Mammary epithelial cell (primary cell): ENCODE measurements at regions not wholly inside any gene's neighbourhood (a gene's known extent, or its start where the extent isn't known, plus 50 kb on each side); places are given as distances from the start of the nearest gene placed in this dataset.

Experiments used
- CTCF ChIP-seq, 2 donors: IDR thresholded peaks in 1 of 2; conservative IDR thresholded peaks in 1 of 2; 2 replicates each; pipeline ENCODE4 v1.5.1; 2011 to 2012; ENCODE audit warnings: inconsistent platforms in 2 of 2, low read length in 2 of 2, mild to moderate bottlenecking in 2 of 2, control low read depth in 1 of 2, low read depth in 1 of 2; ENCODE audit not compliant: insufficient read depth in 1 of 2; ENCODE audit errors: extremely low read depth in 1 of 2
- EZH2 ChIP-seq: IDR thresholded peaks from 2 replicates; pipeline ENCODE4 v1.6.1; 2012; ENCODE audit warnings: low read length, inconsistent platforms, borderline replicate concordance

DNA sequence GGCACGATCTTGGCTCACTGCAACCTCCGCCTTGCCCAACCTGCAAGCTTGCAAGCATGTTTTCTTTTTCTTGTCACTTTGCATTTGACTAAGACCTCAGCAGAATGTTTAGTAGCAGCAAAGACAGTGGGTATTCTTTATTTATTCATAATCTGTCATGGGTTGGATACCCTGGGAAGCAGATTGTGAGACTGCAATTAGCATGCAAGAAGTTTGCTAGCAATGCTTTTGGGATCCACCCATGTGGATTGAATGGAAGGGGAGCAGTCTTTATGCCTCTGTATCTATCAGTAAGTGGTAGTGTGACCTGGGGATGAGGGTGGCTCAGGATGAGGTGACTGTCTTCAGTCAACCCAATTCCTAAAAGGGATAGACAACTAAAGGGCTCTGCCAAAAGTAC is 166.7 kb downstream of the RAP2B start:
- TF ChIP-seq CTCF (conservative IDR thresholded peaks at IDR 0.05 in 1 of 2, IDR thresholded peaks at IDR 0.05 in 1 of 2; ENCODE audit: extremely low read depth in 1 of 2, insufficient read depth in 1 of 2, low read depth in 1 of 2, low read length in 2 of 2): no peak
- no peak for TF ChIP-seq EZH2
